ENCODE measurements at regions not wholly inside any gene's neighbourhood (a gene's known extent, or its start where the extent isn't known, plus 50 kb on each side); places are given as distances from the start of the nearest gene placed in this dataset.

GRCh38 chr6:121867095-121867494, 431.6 kb downstream of the GJA1 start:
- no peak for ATAC-seq
- no peaks in the 10 kb centered on the region for H3K36me3 ChIP-seq (ENCODE audit: control insufficient read depth, insufficient read depth, low read length)
- DNase-seq (ENCODE audit: extremely low read depth in 1 of 4, low spot score in 3 of 4) = no peak
- H3K9ac ChIP-seq (ENCODE audit: insufficient read depth in 1 of 2, low read depth in 2 of 2, low read length in 2 of 2) = no peak overlapping the region
- no peaks in the 10 kb centered on the region for H3K4me1 ChIP-seq (replicated peaks in 1 of 2; ENCODE audit: control insufficient read depth in 2 of 2, insufficient read depth in 2 of 2, low read length in 2 of 2)
- in situ Hi-C loops (cut with MboI) (no loop called here), intact Hi-C loops (cut with micrococcal nuclease) (no loop called here)
- no peak overlapping the region for H3K27ac ChIP-seq (ENCODE audit: extremely low read depth, low read depth, low read length)
- H3K27me3 ChIP-seq (ENCODE audit: control insufficient read depth in 2 of 2, insufficient read depth in 2 of 2, low read length in 2 of 2) = no peaks in the 10 kb centered on the region
- CTCF ChIA-PET (ENCODE audit: low intra/inter-chr PET ratio) = no interaction called here
- POLR2A ChIA-PET = no interaction called here
- no peaks in the 10 kb centered on the region for H3K79me2 ChIP-seq (ENCODE audit: control insufficient read depth, insufficient read depth, low read length)
- 0% methylated on average over 2 of the region's 2 CpGs for WGBS (ENCODE audit: insufficient coverage, low coverage, missing lambda C conversion rate)
- H2AFZ ChIP-seq (ENCODE audit: low read depth, low read length) = no peak overlapping the region
- no peaks in the 10 kb centered on the region for H3K9me3 ChIP-seq (replicated peaks; ENCODE audit: control insufficient read depth, insufficient read depth, low read depth, low read length)
- no peak for FAIRE-seq
- H3K9me1 ChIP-seq (ENCODE audit: control insufficient read depth, insufficient read depth, low read length) = no peaks in the 10 kb centered on the region
- BruUV-seq (replicated peaks) = no TSS peak
- no peak overlapping the region for H3K4me2 ChIP-seq (ENCODE audit: insufficient read depth, low read length)
- TF ChIP-seq SIRT6 (IDR thresholded peaks at IDR 0.05; ENCODE audit: low read depth, low read length) = no peak
- no peaks in the 10 kb centered on the region for H4K20me1 ChIP-seq (replicated peaks; ENCODE audit: control insufficient read depth, insufficient read depth, low read length)
- H3K4me3 ChIP-seq = no peak overlapping the region

GRCh38 chr6:121868206-121868605, 432.8 kb downstream of the GJA1 start:
- WGBS (ENCODE audit: insufficient coverage, low coverage, missing lambda C conversion rate) = 0% methylated on average over 1 of the region's 1 CpG
- POLR2A ChIA-PET = no interaction called here
- no peak overlapping the region for H3K9ac ChIP-seq (ENCODE audit: insufficient read depth in 1 of 2, low read depth in 2 of 2, low read length in 2 of 2)
- H3K4me1 ChIP-seq (replicated peaks in 1 of 2; ENCODE audit: control insufficient read depth in 2 of 2, insufficient read depth in 2 of 2, low read length in 2 of 2) = no peaks in the 10 kb centered on the region
- no peaks in the 10 kb centered on the region for H3K27me3 ChIP-seq (ENCODE audit: control insufficient read depth in 2 of 2, insufficient read depth in 2 of 2, low read length in 2 of 2)
- FAIRE-seq (no peak), DNase-seq (ENCODE audit: extremely low read depth in 1 of 4, low spot score in 3 of 4) (no peak), ATAC-seq (no peak)
- H3K4me3 ChIP-seq = no peak overlapping the region
- H3K27ac ChIP-seq (ENCODE audit: extremely low read depth, low read depth, low read length) = no peak overlapping the region
- H3K9me1 ChIP-seq (ENCODE audit: control insufficient read depth, insufficient read depth, low read length) = no peaks in the 10 kb centered on the region
- H4K20me1 ChIP-seq (replicated peaks; ENCODE audit: control insufficient read depth, insufficient read depth, low read length) = no peaks in the 10 kb centered on the region
- intact Hi-C loops (cut with micrococcal nuclease) (no loop called here), in situ Hi-C loops (cut with MboI) (no loop called here)
- TF ChIP-seq ZBTB26 (CRISPR knock-in tag; IDR thresholded peaks at IDR 0.05) (no peak), SP2 (IDR thresholded peaks at IDR 0.05; ENCODE audit: extremely low read depth, low read depth, low read length, poor library complexity, severe bottlenecking) (no peak), ZNF592 (IDR thresholded peaks at IDR 0.05) (no peak), GABPB2 (CRISPR knock-in tag; conservative IDR thresholded peaks at IDR 0.05) (no peak), GTF2A2 (tag; IDR thresholded peaks at IDR 0.05) (no peak), THAP7 (CRISPR knock-in tag; IDR thresholded peaks at IDR 0.05) (no peak)
- CTCF ChIA-PET (ENCODE audit: low intra/inter-chr PET ratio) = no interaction called here
- no peak overlapping the region for H2AFZ ChIP-seq (ENCODE audit: low read depth, low read length)
- no peaks in the 10 kb centered on the region for H3K9me3 ChIP-seq (replicated peaks; ENCODE audit: control insufficient read depth, insufficient read depth, low read depth, low read length)
- H3K4me2 ChIP-seq (ENCODE audit: insufficient read depth, low read length) = no peak overlapping the region
- BruUV-seq (replicated peaks) = no TSS peak
- H3K36me3 ChIP-seq (ENCODE audit: control insufficient read depth, insufficient read depth, low read length) = no peaks in the 10 kb centered on the region
- no peaks in the 10 kb centered on the region for H3K79me2 ChIP-seq (ENCODE audit: control insufficient read depth, insufficient read depth, low read length)

Data from K562 (cell line).